HG03039 (cell line): ENCODE measurements at regions not wholly inside any gene's neighbourhood (a gene's known extent, or its start where the extent isn't known, plus 50 kb on each side); places are given as distances from the start of the nearest gene placed in this dataset.
"Not testable (repeated sequence)": the region's sequence is repeated elsewhere in the genome, so short reads cannot be mapped to it uniquely, and the experiment has no call there.

Source experiments
- ATAC-seq: cut with Tn5 transposase; IDR thresholded peaks from one replicate; pipeline ENCODE4 v1.9.1; 2021; ENCODE audit warnings: mild to moderate bottlenecking, moderate library complexity; ENCODE audit not compliant: unreplicated experiment

DNA sequence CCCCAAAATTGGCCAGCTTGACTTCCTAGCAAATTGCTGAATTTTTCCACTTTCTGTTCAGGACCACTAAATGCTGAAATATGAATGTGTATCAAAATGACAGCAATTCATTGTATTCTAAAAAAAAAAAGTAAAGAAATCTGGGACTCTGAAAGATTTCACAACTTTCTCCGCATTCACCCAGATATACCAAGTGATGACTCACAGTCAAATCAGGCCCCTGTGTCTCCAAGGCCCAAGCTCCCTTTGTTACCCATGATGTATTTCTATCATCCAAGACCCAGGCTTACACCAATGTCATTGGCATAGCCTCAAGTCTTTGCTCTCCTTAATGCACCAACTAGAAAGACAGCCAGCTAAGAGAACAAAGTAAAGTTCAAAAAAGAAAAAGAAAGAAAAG, 493.9 kb downstream of the NTRK2 start:
- no peak for ATAC-seq

DNA sequence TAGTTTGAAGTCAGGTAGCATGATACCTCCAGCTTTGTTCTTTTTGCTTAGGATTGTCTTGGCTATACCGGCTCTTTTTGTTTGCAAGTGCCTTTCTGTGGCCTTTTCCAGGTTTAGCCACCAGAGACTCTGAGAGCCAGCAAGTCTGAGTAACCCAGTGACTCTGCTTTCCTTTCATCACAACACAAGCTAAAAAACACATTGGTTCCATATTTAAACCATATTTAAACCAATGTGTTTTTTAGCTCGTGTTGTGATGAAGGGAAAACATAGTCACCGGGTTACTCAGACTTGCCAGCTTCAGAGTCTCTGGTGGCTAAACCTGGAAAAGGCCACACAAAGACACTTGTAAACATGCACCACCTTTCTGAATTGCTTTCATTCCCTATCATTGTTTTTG, 493.3 kb downstream of the NTRK2 start:
- ATAC-seq: no peak

DNA sequence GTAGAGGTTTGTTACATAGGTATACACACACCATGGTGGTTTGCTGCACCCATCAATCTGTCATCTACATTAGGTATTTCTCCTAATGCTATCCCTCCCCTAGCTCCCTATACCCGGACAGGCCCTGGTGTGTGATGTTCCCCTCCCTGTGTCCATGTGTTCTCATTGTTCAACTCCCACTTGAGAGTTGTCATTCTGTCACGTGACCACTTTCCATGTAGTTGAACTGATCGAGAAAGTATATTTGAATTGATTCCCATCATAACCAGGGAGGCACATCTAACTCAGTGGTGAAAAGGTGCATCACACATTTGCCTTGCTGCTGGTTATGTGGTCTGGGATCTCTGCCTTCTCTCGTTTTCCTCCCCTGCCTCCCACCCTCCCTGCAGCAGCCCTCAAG, 491.4 kb downstream of the NTRK2 start:
- not testable (repeated sequence) for ATAC-seq

DNA sequence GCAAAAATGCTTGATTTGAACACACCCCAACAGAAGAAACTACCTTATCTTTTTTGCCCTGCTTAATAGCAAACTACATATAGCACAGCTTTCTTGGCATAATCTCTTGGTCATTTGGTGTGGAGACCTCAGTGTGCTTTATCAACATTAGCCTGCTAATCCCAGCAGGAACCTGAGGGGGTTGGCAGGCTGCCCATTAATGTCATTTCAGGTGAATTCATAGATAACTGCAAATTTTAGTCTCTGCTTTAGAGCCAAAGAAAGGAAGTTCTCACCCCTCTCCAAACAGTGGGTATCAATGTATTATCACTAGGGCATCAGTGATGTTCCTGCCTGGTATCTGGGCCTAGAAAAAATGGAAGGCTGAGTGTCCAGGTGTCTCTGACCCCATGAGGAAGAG, 489.0 kb downstream of the NTRK2 start:
- ATAC-seq: no peak

DNA sequence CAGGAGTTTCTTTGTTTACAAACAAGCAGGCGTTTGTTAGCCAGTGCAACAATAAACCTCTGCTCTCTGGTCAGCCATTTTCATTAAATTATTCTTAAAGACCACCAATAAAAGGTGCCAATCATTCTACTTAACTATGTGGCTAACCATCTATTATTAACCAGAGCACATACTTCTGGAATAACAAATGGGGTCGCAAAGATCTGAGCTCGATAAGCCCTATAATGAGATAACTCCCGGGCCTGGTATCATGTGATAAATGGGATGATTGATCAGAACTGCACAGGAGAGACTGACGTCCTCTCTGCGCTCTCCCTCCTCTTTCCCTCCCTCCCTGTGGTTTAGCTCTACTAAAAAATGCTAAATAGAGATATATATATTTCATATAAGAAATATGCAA, 488.2 kb downstream of the NTRK2 start:
- ATAC-seq: no peak

DNA sequence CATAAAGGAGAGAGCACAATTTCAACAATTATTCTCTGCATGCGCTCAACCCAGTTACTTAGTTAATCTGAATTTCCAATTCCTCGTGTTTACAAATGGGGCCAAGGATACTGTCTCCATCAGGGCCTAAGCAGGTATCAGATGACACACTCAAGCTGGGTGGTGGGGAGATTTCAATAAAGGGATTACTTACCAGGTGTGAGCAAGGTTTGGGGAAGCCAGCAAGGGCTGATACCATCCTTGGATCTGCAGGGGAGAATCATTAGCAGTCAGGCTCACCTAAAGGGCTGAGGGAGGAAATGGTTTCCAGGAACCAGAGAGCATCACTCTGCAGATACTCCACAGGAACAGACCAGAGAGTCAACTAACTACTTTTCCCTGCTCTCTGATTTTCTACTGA, 487.1 kb downstream of the NTRK2 start:
- no peak for ATAC-seq

DNA sequence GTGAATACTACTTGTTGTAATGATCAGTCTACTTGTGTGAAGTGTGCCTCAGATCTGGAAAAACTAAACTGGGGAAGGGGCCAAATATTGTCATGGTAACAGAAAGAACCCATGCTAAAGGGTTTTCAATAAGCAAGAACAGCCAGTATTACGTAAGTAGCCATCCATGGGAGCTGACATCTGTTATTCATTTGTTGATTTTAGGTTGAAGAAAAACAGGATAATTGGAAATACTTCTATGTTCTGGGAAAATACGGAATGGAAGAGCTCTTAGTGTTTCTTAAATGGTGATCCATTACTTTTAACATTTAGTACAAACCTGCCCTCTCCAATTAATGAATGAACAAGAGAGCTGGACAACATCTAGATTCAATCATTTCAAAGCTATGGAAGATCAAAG, 485.8 kb downstream of the NTRK2 start:
- no peak for ATAC-seq

DNA sequence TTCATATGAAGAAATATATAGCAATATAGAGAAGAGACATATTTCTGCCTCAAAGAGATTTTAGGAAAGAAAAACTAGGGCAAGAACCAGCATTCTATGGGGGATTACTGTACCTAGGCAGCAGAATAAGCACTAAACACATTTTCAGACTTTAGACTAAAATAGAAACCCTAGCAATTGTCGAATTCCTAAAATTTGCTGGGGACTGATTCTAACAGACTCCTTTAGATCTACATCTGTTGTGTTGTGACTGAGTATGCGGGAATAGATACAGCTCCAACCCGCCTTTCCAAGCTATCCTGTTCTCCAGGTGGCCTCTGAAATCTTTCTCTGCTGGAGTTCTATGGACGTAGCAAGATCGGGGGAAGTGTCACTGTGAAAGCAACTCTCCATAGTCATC, 482.2 kb downstream of the NTRK2 start:
- no peak for ATAC-seq

DNA sequence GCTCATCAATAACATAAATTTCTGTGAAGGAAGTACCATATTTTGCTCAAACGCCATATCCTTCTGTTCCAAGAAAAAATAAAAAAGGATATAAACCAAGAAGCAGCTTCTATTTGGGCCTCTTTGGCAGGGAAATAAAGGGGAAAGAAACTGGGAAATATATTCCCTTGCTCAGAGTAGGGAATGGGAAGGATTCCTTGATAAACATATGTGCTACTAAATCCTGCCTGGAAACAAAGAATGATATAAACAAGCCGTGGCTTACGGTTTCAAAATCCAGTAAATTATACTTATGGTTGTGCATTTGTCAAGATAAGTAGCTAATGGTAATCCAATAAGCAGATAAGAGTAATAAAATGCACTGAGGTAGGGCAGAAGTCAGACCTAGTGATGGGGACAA, 481.6 kb downstream of the NTRK2 start:
- no peak for ATAC-seq

DNA sequence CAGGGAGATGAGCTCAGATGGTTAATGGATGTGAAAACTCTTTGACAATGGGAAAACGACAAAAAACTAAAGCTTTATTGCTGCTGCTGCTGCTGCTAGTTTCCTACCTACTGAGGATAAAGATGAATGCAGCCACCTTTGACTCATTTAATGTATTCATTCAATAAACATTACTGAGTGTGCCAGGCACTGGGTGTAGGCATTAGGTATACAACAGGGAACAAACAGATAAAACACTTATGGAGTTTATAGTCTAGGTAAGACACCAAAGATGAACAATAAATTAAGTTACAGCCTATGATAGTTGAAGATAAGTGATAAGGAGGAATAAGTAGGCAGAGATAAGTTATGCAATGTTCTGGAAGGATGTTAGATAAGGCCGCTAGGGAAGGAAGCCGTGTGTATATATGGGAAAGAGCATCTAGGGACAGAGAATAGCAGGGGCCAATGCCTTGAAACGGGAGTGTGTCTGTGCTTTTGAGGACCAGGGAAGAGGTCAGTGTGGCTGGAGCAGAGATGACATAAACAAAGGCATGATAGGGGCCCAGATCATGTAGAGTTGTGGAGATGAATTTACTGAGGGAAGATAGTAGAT, 477.6 kb downstream of the NTRK2 start:
- ATAC-seq: no peak

DNA sequence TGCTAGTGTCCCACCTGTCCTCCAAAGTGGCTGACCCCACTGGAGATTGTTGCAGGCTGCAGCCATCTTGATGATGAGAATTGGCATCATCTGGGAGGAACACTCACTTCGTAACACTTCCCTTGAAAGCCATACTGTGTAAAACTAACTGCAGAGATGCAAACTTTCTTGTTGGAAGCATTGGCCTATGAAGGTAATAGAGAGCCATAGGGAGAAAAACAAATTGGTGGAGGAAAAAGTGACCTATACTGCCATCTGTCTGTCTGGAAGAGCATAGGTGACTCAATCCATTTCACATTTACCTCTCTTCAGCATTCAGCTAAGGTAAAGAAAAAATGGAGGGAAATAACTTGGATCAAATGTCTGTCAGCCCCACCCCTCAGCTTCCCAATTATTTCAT, 473.4 kb downstream of the NTRK2 start:
- ATAC-seq: no peak

DNA sequence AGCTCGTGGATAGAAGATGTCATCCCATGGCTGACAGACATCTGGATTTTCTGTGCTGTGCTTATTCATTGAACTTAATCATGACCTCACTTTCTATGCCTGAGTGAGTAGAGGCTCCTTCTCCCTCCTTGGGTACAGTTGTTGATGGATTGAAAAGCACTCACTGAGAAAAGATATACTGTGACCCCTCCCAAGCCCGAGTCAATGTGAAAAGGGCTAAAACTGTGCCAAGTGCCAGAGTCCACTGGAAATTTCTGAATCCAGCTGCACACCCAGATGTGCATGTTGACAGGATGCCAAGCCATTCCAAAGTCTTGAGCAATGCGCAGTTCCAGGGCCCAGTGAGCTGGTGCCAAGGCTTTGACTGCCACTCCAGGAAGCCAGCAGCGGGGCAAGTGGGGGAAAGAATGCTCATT, 473.0 kb downstream of the NTRK2 start:
- ATAC-seq: no peak

DNA sequence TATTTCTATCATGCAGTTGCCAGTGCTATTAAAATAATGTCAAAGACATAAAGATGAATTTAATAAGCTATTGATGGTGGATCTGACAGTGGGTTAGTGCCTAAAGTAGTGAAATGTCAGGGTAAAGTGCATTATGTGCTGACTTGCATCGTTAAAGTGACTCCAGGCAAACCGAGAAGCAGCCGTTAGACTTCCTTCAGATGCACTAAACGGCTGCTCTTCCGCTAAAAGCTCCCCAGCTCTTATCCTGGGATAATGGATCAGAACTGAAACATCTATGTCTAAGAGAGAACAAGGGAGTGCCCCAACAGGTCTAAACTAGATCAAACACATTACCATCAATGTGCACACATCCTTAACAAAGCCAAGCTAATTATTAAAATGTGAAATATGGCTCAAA, 468.2 kb downstream of the NTRK2 start:
- ATAC-seq: no peak

DNA sequence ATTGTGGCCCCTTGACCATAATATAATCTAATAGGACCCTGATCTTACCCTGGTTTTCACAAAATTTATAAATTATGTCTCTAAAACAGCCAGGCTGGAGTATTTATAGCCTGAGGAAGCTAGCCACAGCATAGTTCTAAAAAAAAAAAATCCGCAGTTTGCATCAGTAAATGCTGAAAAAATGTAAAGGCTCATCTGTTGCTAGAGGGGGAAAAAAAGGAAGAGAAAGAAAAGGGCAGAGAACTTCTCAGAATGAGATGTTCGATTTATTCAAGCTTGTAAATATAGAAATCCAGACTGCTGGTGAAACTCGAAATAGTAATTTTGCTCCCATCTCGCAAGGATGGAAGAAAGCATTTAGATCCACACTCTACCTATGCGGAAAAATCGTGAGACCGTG, 467.5 kb downstream of the NTRK2 start:
- ATAC-seq: no peak

DNA sequence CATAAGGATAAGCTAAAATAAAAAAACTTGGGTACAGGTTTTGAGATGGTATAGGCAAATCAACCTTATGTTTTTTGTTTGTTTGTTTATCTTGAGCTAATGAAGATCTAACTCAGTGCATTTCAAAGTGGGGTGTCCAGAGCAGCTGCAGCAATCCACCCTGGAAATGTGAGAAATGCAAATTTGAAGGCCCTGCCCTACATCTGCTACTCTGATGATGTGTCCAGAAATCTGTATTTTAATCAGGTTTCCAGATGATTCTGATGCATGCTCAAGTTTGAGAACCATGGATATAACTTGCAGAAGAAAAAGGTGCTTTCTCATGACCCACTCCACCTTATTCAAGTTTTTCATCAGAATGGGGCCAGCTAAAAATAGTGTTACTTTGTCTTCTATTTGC, 467.0 kb downstream of the NTRK2 start:
- no peak for ATAC-seq

DNA sequence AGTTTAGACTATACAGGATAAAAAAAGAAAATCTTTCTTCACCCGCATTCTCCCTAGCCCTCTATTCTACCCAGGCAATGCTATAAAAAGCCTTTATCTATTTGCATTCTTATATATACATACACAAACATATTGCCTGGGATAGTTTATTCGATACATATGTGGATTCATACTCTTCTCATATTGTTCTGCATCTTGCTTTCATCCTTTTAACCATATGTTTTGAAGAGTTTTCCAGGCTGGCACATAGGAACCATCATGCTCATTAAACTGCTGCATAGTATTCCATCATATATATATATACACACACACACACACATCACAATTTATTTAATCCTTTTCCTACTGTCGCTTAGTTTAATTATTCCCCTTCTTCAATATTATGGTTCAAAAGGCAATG, 461.2 kb downstream of the NTRK2 start:
- no peak for ATAC-seq

DNA sequence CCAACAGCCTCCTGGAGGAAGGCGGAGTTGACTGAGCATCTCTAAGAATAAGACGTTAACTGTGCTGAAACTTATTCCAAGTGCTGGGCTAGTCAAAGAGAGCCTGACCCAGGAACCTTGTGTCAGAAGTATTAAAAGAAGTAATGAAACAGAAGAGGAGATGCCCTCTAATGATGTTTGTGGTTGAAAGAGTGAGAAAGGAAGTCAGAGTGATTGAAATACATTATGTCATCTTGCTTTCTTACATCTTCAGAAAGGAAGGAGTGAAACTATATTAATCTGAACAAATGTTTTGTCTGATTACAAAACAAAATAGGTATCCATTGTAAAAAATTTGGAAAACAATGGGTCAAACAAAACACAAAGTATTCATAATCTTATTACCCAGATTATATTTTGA, 460.7 kb downstream of the NTRK2 start:
- no peak for ATAC-seq

DNA sequence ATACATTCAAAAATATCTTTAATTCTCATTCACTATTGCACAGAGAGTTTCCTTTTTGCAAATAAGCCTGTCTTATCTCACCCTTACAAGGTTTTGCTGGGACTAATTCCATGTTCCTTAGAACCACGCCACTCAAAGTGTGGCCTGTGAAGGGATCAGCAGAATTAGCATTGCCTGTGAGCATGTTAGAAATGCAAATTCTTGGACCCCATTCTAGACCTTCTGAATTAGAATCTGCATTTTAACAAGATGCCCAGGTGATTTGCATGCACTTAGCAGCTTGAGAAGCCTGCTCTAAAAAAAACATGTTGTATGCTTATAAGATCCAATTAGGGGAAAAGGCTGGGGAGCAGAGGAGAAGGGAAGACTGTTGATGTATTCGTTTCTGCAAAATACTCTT, 460.0 kb downstream of the NTRK2 start:
- ATAC-seq: no peak

DNA sequence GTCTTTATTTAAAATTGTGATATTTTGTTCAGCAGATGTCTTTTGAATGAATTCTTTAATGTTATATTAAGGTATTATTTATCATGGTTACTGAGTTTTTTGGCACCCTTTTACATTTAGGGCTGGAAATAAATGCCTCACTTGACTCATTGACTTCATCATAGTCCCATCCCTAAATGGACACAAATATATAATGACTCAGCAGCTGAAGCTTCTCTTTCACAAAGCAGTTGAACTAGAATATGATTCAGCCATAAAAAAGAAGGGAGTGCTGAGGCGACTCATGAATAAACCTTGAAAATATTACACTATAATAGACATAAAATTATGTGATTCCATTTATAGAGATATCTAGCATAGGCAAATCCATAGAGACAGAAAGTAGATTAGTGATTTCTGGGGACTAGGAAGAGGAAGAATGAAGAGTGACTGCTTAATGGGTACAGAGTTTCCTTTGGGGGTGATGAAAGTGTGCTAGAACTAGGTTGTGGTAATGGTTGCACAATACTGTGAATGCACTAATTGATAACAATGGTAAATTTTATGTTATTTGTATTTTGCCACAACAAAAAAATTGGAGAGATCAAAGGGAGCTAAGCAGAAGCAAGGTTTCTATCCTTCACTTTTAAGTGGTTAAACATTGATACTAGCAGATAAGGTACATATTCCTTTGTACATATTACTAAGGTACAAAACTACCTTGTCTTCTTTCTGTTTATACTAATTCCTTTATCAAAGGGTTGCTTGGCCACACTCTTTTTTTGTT, 449.6 kb downstream of the NTRK2 start:
- ATAC-seq: no peak

DNA sequence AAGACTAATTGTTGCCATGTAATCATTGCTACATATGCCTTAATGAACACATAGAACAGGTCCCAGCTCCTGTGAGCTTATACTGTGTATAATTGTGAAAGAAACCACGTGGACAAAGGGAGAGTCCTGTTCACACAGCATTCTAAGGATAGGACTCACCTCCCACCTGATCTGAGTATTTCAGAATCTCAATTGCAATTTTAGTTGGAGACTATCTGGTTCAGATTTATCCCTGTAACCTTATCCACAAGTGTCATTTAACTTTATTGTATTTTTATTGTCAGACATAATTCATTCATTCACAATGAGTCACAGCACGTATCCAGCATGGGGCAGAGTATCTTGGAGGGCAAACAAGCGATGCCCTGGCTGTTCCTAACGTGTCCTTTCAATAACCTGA, 448.3 kb downstream of the NTRK2 start:
- ATAC-seq: no peak

DNA sequence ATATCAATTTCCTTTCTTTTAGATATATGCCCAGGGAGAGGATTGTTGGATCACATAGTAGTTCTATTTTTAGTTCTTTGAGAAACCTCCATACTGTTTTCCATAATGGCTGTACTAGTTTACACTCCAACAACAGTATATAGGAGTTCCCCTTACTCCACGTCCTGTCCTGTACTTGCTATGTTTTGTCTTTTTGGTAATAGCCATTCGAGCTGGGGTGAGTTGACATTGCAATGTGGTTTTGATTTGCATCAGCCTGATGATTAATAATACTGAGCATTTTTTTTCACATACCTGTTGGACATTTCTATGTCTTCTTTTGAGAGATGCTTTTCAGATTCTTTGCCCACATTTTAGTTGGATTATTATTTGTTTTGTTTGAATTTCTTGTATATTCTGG, 445.9 kb downstream of the NTRK2 start:
- ATAC-seq: no peak

DNA sequence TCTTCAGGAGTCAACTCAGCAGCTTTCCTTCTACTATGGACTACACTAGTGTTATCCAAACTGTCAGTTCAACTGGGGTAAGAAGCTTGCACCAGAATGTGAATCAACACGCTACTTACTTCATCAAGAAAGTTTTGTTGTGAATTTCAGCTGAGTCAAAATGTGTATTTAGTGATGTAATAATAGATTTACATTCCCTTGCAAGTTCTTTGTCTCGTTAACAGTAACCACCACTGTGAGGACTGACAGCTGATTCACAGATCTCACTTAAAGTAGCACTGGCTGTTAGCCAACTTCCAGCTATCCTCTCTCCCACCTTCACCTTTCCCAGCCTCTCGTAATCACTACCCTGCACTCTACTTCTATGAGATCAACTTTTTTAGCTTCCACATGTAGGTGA, 445.3 kb downstream of the NTRK2 start:
- no peak for ATAC-seq

DNA sequence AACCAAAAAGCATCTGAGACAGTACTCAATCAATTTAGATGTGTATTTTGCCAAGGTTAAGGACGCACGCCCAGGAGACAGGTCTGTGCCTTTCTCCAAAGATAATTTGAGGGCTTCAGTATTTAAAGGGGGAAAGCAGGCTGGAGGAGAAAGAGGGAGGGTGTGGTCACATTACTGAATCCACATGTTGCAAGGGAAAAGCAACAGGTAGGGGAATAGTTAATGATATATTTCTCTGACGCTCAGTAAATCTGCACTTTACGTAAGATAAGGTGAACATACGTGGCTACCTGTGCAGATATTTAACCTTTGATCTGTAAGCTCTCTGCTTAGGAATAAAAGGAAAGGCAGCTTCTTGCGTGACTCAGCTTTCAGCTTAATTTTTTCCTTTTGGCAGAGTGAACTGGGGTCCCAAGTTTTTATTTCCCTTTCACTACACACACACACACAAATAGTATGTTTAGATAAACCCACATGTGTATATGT, 443.4 kb downstream of the NTRK2 start:
- ATAC-seq: no peak
